Stimulated activated CD4-positive, alpha-beta T cell treated with anti-CD3 and anti-CD28 coated beads, Interleukin-2, amount 100 ng/mL, for 48 hours (primary cell): ENCODE measurements at regions not wholly inside any gene's neighbourhood (a gene's known extent, or its start where the extent isn't known, plus 50 kb on each side); places are given as distances from the start of the nearest gene placed in this dataset.
"Not testable (repeated sequence)": the region's sequence is repeated elsewhere in the genome, so short reads cannot be mapped to it uniquely, and the experiment has no call there.

Experiments
- DNase-seq, 2 donors: peaks; one replicate each; pipeline ENCODE4 v3.0.0-alpha.2; 2020

DNA sequence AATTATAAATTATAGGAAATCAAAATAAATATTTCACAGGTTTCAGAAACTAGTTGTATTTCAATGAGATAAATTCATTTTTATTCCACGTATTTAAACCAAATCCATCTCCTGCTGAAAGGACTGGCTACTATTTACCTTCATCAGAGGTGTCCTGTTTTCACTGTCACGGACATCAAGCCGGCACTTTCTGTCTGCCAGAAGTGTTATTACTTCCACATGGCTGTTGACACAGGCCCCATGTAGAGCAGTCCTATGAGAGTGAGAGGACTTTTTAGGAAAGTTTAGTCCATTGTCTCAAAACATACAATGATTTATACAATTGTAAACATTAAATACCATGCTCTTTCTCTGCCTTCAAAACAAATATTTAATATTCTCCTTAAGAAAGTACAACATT is 100.4 kb upstream of the ACBD5 start:
- no peak for DNase-seq

DNA sequence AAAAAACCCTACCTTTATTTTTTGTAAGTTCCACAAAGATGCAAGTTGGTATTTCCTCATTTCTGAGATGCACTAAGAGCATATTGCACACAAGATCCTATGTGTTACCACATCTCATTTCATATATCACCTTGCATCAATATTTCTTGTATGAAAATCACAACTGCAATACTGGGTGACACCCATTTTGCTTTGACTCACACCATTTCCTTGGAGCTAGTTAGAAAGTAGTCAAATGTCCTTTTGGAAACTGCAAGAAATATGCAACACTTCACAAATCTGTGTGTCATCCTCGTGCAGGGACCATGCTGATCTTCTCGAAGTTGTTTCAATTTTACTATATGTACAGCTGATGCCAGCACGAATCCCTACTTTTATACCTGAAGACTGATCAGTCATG is 94.6 kb upstream of the ACBD5 start:
- DNase-seq = not testable (repeated sequence)

DNA sequence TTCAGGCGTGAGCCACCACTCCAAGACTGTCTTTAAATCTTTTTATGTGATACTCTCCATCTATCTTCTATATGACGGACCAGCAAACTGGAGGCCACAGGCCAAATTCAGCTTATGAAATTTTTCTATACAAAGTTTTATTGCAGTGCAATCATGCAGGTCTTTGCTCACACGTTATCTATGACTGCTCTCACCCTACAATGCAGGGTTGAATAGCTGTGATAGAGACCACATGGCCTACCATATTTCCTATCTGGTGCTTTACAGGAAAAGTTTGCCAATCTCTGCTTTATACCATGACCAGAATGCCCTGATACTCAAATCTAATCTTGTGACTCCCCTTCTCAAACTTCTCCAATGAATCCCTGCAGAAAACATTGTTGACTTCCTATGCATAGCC is 89.5 kb upstream of the ACBD5 start:
- no peak for DNase-seq

DNA sequence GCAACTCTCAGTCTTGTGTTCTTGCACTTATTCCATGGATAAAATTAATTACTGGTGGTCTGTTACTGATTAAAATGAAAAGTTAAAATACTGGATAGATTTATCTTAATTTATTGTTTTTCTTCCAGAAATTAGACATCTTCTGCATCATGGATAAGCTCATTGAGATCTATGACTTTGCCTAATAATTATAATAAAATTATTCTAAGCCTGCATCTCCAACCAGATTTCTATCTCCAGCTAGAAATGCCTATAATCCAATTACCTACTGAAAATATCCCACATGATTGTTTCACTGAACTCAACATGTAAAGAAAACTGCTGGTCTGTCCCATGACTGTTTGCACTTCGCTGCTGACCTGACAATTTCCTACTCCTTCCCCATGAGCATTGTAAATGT is 88.3 kb upstream of the ACBD5 start:
- DNase-seq = no peak

DNA sequence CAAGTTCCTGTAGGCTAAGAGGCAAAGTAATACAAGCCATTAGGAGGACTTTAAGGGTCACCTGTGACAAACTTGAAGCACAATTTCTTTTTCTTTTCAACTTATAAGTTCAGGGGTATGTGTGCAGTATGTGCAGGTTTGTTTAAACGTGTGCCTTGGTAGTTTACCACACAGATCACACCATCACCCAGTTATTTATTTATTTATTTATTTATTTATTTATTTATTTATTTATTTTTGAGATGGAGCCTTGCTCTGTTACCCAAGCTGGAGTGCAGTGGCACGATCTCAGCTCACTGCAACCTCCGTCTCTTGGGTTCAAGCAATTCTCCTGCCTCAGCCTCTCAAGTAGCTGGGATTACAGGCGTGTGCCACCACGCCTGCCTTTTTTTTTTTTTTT is 86.2 kb upstream of the ACBD5 start:
- not testable (repeated sequence) for DNase-seq

DNA sequence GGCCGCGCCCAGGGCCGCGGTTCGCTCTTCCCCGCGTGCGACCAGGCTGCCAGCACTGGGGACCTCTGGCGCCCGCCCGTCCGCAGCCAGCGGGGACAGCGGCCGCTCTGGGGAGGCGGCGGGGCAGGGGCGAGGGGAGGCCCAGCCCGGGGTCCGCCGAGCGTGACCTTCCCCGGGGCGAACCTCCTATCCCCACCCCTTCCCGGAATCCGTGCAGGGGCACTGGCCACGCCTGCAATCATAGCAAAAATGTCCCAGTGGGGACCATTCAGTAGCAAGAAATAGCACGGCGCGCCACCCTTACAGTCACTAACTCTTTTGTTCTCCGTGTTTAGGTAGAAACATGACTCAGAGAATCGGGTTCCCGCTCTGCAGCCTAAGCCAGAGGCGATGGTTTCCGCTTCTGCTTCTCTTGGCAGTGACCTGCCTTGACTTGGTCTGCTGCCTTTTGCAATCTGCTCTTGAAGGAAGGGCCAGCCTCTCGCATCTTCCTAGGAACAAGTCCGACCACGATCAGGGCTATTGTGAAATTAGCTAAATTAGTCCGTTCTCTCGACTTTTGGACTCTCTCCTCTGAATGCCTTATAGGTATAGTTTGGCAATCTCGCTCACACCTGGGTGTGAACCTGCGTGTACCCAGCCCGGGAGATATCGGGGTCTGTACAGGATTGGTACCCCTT is 79.3 kb upstream of the ACBD5 start:
- DNase-seq = peak; percentile 21 to 23

DNA sequence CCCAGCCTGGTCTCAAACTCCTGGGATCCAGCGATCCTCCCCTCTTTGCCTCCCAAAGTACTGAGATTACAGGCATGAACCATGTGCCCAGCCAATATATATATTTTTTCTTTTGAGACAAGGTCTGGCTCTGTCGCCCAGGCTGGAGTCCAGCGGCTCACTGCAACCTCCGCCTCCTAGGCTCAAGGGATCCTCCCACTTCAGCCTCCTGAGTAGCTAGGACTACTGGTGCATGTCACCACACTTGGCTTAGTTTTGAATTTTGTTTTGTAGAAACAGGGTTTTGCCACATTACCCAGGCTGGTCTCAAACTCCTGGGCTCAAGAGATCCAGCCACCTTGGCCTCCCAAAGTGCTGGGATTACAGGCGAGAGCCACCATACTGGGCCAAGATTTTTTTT is 78.5 kb upstream of the ACBD5 start:
- not testable (repeated sequence) for DNase-seq

DNA sequence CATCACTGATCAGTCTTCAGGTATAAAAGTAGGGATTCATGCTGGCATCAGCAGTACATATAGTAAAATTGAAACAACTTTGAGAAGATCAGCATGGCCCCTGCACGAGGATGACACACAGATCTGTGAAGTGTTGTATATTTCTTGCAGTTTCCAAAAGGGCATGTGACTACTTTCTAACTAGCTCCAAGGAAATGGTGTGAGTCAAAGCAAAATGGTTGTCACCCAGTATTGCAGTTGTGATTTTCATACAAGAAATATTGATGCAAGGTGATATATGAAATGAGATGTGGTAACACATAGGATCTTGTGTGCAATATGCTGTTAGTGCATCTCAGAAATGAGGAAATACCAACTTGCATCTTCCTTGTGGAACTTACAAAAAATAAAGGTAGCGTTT is 74.5 kb upstream of the ACBD5 start:
- not testable (repeated sequence) for DNase-seq

DNA sequence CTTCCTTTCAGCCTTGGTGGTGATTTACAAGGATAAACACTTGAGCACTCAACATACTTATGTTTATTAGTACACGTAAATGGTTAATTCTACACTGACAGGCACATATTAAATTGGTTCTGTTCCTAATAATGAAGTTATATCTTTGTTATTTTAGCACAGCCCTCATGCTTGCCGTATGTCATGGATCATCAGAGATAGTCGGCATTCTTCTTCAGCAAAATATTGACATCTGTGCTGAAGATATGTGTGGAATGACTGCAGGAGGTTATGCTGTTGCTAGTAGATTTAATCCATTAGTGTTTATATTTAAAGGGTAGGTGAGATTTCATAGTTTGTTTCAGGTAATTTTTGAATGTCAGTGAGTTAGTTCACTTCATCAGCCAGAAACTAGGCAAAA is 73.0 kb upstream of the ACBD5 start:
- DNase-seq = not testable (repeated sequence)

DNA sequence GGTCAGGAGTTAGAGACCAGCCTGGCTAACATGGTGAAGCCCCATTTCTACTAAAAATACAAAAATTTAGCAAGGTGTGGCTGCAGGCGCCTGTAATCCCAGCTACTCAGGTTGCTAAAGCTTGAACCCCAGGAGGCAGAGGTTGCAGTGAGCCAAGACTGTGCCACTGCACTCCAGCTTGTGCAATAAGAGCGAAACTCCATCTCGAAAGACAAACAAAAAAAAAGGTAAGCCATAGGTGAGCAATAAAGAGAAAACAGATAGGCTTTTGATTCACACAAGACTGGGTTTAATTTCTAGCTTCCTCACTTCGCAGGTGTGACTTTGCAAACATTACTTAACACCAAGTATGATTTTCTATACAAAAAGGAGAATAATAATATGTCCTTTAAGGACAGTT is 72.3 kb upstream of the ACBD5 start:
- DNase-seq = no peak

DNA sequence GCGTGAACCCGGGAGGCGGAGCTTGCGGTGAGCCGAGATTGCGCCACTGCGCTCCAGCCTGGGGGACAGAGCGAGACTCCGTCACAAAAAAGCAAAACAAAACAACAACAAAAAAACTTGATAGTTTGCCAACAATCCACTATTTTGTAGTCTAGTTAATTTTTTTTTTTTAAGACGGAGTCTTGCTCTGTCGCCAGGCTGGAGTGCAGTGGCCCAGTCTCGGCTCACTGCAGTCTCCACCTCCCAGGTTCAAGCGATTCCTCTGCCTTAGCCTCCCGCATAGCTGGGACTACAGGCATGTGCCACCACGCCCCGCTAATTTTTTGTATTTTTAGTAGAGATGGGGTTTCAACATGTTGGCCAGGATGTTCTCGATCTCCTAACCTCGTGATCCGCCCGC is 71.2 kb upstream of the ACBD5 start:
- DNase-seq = not testable (repeated sequence)

DNA sequence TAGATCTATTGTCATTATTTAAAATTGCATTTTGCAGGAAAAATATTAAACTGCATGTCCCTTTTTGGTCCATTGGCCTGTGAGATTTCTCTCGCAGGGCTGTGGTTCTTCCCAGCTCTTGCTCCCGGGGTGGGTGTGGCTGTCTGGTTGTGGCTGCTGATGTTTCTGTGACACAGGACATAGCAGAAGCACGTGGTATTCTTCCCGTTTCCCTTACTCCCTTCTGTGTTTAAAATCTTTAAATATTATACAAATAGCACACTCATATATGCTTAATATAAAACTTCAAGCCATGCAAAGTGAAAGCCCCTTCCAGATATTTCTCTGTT is 57.9 kb upstream of the ACBD5 start:
- DNase-seq = not testable (repeated sequence)

DNA sequence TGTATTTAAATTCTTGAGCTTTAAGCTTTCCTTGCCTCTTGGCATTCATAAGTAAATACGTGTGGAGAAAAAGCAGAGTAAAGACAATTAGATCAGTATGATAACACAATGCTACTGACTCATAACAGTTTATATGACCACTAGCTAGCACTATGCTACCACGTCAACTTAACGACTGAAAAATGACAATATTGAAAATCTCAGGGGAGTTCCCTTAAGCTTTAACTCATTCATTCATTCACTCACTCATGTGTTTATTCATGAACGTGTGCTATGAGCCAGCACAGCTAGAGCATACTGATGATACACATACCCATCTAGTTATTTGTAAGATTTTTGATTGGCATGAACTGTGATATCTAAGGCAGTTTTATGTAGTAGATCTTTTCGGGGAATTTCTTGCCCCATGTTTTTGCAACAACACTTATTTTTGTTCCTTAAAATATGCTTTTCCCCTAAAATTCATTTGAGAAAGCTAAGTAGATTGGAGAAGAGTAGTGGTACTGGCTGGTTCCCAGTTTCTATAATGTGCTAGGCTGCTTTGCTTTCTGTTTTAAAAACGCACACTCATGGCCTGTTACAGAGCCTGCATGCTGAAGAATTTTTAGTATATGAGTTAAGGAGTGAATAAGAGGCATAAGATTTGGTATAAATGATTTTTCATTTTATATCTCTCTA is 57.4 kb upstream of the ACBD5 start:
- DNase-seq = no peak

DNA sequence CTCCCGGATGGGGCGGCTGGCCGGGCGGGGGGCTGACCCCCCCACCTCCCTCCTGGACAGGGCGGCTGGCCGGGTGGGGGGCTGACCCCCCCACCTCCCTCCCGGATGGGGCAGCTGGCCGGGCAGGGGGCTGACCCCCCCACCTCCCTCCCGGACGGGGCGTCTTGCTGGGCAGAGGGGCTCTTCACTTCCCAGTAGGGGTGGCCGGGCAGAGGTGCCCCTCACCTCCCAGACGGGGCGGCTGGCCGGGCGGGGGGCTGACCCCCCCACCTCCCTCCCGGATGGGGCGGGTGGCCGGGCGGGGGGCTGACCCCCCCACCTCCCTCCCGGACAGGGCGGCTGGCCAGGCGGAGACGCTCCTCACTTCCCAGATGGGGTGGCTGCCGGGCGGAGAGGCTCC is 55.7 kb upstream of the ACBD5 start:
- not testable (repeated sequence) for DNase-seq

DNA sequence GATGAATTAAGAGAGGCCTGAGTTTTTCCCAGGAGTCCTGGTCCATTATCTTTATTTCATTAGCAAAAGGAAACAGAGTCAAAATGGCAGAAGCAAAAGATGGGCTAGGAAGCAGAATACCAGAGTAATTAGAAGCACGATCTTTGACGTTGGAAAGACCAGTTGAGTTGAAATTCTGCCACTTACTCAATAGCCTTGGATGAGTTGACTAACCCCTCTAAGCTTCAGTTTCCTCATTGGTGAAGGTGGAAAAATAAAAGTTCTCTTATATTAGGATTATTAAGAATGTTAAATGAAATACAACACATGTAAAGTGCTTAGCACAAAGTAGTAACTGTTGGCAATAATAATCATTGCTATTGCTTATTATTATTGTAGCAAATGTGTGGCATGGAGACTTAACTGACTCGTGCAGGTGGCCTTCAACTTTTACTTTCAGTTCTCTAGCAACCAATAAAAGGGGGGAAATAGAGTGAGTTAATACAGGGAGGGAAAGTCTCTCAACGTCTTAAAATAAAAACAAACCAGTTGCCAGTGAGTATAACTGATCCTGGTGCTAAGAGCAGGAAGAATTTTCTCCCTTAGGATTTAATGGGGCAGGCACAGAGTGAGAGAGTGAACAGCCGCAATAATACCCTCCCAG is 50.8 kb upstream of the ACBD5 start:
- DNase-seq = not testable (repeated sequence)
